GOT3 (cell line): ENCODE measurements at regions not wholly inside any gene's neighbourhood (a gene's known extent, or its start where the extent isn't known, plus 50 kb on each side); places are given as distances from the start of the nearest gene placed in this dataset.
"Not testable (repeated sequence)": the region's sequence is repeated elsewhere in the genome, so short reads cannot be mapped to it uniquely, and the experiment has no call there.

Experiments
- DNase-seq: peaks from one replicate; lab custom pipeline; 2025; ENCODE audit warnings: mixed read lengths; lab: John Stamatoyannopoulos, UW

- DNase-seq, result no peak
Measured at GRCh38 chr5:36529142-36529541, 77.3 kb upstream of the SLC1A3 start.

- no peak for DNase-seq
Measured at GRCh38 chr5:36530215-36530614, 76.2 kb upstream of the SLC1A3 start.

GRCh38 chr5:36531401-36531800 lies 75.0 kb upstream of the SLC1A3 start:
- no peak for DNase-seq

- DNase-seq, result no peak
Measured at GRCh38 chr5:36535378-36535777, 71.0 kb upstream of the SLC1A3 start.

- DNase-seq, result no peak
Measured at GRCh38 chr5:36535859-36536615, 70.4 kb upstream of the SLC1A3 start.

GRCh38 chr5:36536616-36537005 lies 69.8 kb upstream of the SLC1A3 start:
- DNase-seq, result no peak

GRCh38 chr5:36537724-36538123 lies 68.7 kb upstream of the SLC1A3 start:
- no peak for DNase-seq

GRCh38 chr5:36552651-36553393 lies 53.6 kb upstream of the SLC1A3 start:
- DNase-seq, result no peak

- DNase-seq, result not testable (repeated sequence)
Measured at GRCh38 chr5:36555035-36555434, 51.4 kb upstream of the SLC1A3 start.
